ENCODE measurements at regions not wholly inside any gene's neighbourhood (a gene's known extent, or its start where the extent isn't known, plus 50 kb on each side); places are given as distances from the start of the nearest gene placed in this dataset.

GRCh38 chr1:94327001-94327690, 89.8 kb upstream of the ARHGAP29 start:
- TF ChIP-seq POLR2AphosphoS5 (IDR thresholded peaks at IDR 0.05) (no peak), POLR2A (IDR thresholded peaks at IDR 0.05) (no peak), EP300 (IDR thresholded peaks at IDR 0.05) (no peak), CTCF (IDR thresholded peaks at IDR 0.05) (no peak)
- ATAC-seq (ENCODE audit: low FRiP score in 2 of 2) (peak in 1 of 2 donors; percentile 58), DNase-seq (no peak)
- no peak overlapping the region for H3K4me3 ChIP-seq
- H3K36me3 ChIP-seq: no peaks in the 10 kb centered on the region
- 18 to 26% methylated on average over 18 of the region's 18 CpGs for WGBS, 2 donors
- no peaks in the 10 kb centered on the region for H3K27me3 ChIP-seq
- H3K9me3 ChIP-seq: no peaks in the 10 kb centered on the region
- peak overlapping the region; percentile 37 to 76 (median 60) for H3K27ac ChIP-seq
- peaks cover 14 to 50% (median 34%) of the 10 kb centered on the region in 4 donors for H3K4me1 ChIP-seq

GRCh38 chr1:94326329-94326728, 88.9 kb upstream of the ARHGAP29 start:
- no peaks in the 10 kb centered on the region for H3K27me3 ChIP-seq
- 36 to 52% methylated on average over 4 of the region's 4 CpGs for WGBS, 2 donors
- ATAC-seq (ENCODE audit: low FRiP score in 2 of 2) (no peak), DNase-seq (no peak)
- H3K36me3 ChIP-seq: no peaks in the 10 kb centered on the region
- H3K27ac ChIP-seq: peak overlapping the region; percentile 37 to 76 (median 60)
- TF ChIP-seq CTCF (IDR thresholded peaks at IDR 0.05) (no peak), POLR2AphosphoS5 (IDR thresholded peaks at IDR 0.05) (no peak), POLR2A (IDR thresholded peaks at IDR 0.05) (no peak), EP300 (IDR thresholded peaks at IDR 0.05) (no peak)
- H3K9me3 ChIP-seq: no peaks in the 10 kb centered on the region
- peaks cover 17 to 52% (median 37%) of the 10 kb centered on the region in 4 donors for H3K4me1 ChIP-seq
- H3K4me3 ChIP-seq: no peak overlapping the region

GRCh38 chr1:94325377-94326302, 88.3 kb upstream of the ARHGAP29 start:
- TF ChIP-seq CTCF (IDR thresholded peaks at IDR 0.05) (no peak), EP300 (IDR thresholded peaks at IDR 0.05) (peak in 1 of 4 donors; percentile 63), POLR2AphosphoS5 (IDR thresholded peaks at IDR 0.05) (peak; percentile 27 to 61)
- H3K27me3 ChIP-seq: no peaks in the 10 kb centered on the region
- no peak overlapping the region for H3K4me3 ChIP-seq
- ATAC-seq (ENCODE audit: low FRiP score in 2 of 2) (peak; percentile 22 to 63), DNase-seq (no peak)
- no peaks in the 10 kb centered on the region for H3K9me3 ChIP-seq
- 31 to 45% methylated on average over 4 to 5 of the region's 5 CpGs for WGBS, 2 donors
- peaks cover 17 to 52% (median 37%) of the 10 kb centered on the region in 4 donors for H3K4me1 ChIP-seq
- H3K27ac ChIP-seq: peak overlapping the region; percentile 16 to 76 (median 59)
- H3K36me3 ChIP-seq: no peaks in the 10 kb centered on the region

- no peak for DNase-seq
- Histone ChIP-seq H3K4me3 (no peak overlapping the region), H3K9me3 (no peaks in the 10 kb centered on the region), H3K36me3 (no peaks in the 10 kb centered on the region), H3K27ac (peak overlapping the region in 3 of 4 donors; percentile 5 to 76 (median 64)), H3K4me1 (peaks cover 17 to 52% (median 32%) of the 10 kb centered on the region in 4 donors), H3K27me3 (no peaks in the 10 kb centered on the region)
- WGBS, 2 donors: 58 to 65% methylated on average over 4 of the region's 4 CpGs
- ATAC-seq (ENCODE audit: low FRiP score in 2 of 2): no peak
- TF ChIP-seq CTCF (IDR thresholded peaks at IDR 0.05) (no peak), EP300 (IDR thresholded peaks at IDR 0.05) (no peak), POLR2A (IDR thresholded peaks at IDR 0.05) (no peak), POLR2AphosphoS5 (IDR thresholded peaks at IDR 0.05) (no peak)
Measured at GRCh38 chr1:94324178-94324544, 86.8 kb upstream of the ARHGAP29 start.

Data from upper lobe of left lung (tissue), 6 donors.